WTC11 (cell line): ENCODE measurements at regions not wholly inside any gene's neighbourhood (a gene's known extent, or its start where the extent isn't known, plus 50 kb on each side); places are given as distances from the start of the nearest gene placed in this dataset.

ENCODE experiments used
- ATAC-seq: fragments of 200-7000 bp; cut with Tn5 transposase; 2 replicates; pipeline ENCODE4 v1.10.0; 2021; ENCODE audit warnings: mild to moderate bottlenecking, moderate library complexity
- CTCF ChIA-PET: fragments of 300-600 bp; sonication (Branson Sonifier 250); formaldehyde crosslinking; loops from one replicate; lab custom pipeline; 2021; ENCODE audit warnings: antibody characterized with exemption; lab: Charles Lee
- POLR2A ChIA-PET: fragments of 350-600 bp; sonication (Branson Sonifier 250); formaldehyde crosslinking; loops from one replicate; lab custom pipeline; 2021; ENCODE audit warnings: antibody characterized with exemption; lab: Charles Lee
- DNase-seq: peaks from one replicate; pipeline ENCODE4 v3.0.0; 2021; ENCODE audit warnings: low spot score
- H3K27ac Mint-ChIP-seq: 2 replicates; pipeline ENCODE4 v1.8.0; 2021; ENCODE audit warnings: mixed read lengths
- H3K27me3 Mint-ChIP-seq: 2 replicates; pipeline ENCODE4 v1.8.0; 2021; ENCODE audit warnings: low read depth, mild to moderate bottlenecking, moderate library complexity, mixed read lengths
- H3K36me3 Mint-ChIP-seq: 2 replicates; pipeline ENCODE4 v1.8.0; 2021; ENCODE audit warnings: mixed read lengths
- H3K4me1 Mint-ChIP-seq: 2 replicates; pipeline ENCODE4 v1.8.0; 2022; ENCODE audit warnings: mixed read lengths
- H3K4me3 Mint-ChIP-seq: 2 replicates; pipeline ENCODE4 v1.8.0; 2021; ENCODE audit warnings: mild to moderate bottlenecking, moderate library complexity, mixed read lengths
- H3K9me3 Mint-ChIP-seq: 2 replicates; pipeline ENCODE4 v1.8.0; 2021; ENCODE audit warnings: mixed read lengths
- AR ChIP-seq: fragments of 250-450 bp; sonication (Bioruptor Pico); IDR thresholded peaks from 2 replicates; pipeline ENCODE4 v1.9.0; 2021; ENCODE audit warnings: mild to moderate bottlenecking
- ERG ChIP-seq: fragments of 250-450 bp; sonication (Bioruptor Pico); IDR thresholded peaks from 2 replicates; pipeline ENCODE4 v1.8.0; 2021; ENCODE audit warnings: mild to moderate bottlenecking
- ESRRA ChIP-seq: sonication (generic); formaldehyde crosslinking; IDR thresholded peaks from 2 replicates; pipeline ENCODE4 v1.8.1; 2022; ENCODE audit warnings: mild to moderate bottlenecking, missing genetic modification reagents, borderline replicate concordance
- KAT7 ChIP-seq: sonication (generic); formaldehyde crosslinking; IDR thresholded peaks from 2 replicates; pipeline ENCODE4 v1.8.1; 2023; ENCODE audit warnings: missing genetic modification reagents, mild to moderate bottlenecking, borderline replicate concordance
- NR2C2 ChIP-seq: sonication (generic); formaldehyde crosslinking; IDR thresholded peaks from 2 replicates; pipeline ENCODE4 v1.8.0; 2022; ENCODE audit warnings: mild to moderate bottlenecking, missing genetic modification reagents
- SMAD3 ChIP-seq: sonication (generic); formaldehyde crosslinking; IDR thresholded peaks from 2 replicates; pipeline ENCODE4 v1.8.0; 2022; ENCODE audit warnings: missing genetic modification reagents, mild to moderate bottlenecking, borderline replicate concordance
- SMAD4 ChIP-seq: sonication (generic); formaldehyde crosslinking; IDR thresholded peaks from 2 replicates; pipeline ENCODE4 v1.8.0; 2022; ENCODE audit warnings: mild to moderate bottlenecking, missing genetic modification reagents
- ZBTB21 ChIP-seq: sonication (generic); formaldehyde crosslinking; IDR thresholded peaks from 2 replicates; pipeline ENCODE4 v1.8.1; 2023; ENCODE audit warnings: mild to moderate bottlenecking, missing genetic modification reagents, borderline replicate concordance
- ZNF232 ChIP-seq: sonication (generic); formaldehyde crosslinking; IDR thresholded peaks from 2 replicates; pipeline ENCODE4 v1.8.0; 2022; ENCODE audit warnings: mild to moderate bottlenecking, missing genetic modification reagents
- ZNF317 ChIP-seq: sonication (generic); formaldehyde crosslinking; IDR thresholded peaks from 2 replicates; pipeline ENCODE4 v1.8.1; 2023; ENCODE audit warnings: low read depth, mild to moderate bottlenecking, moderate library complexity, missing genetic modification reagents, borderline replicate concordance
- ZNF425 ChIP-seq: fragments of 250-450 bp; sonication (Bioruptor Pico); conservative IDR thresholded peaks from 2 replicates; pipeline ENCODE4 v1.9.0; 2021; ENCODE audit warnings: mild to moderate bottlenecking
- ZNF532 ChIP-seq: fragments of 250-450 bp; sonication (Bioruptor Pico); IDR thresholded peaks from 2 replicates; pipeline ENCODE4 v1.9.0; 2021; ENCODE audit warnings: mild to moderate bottlenecking, borderline replicate concordance
- TF ChIP-seq, protein P1 (sequence below): sonication (generic); formaldehyde crosslinking; IDR thresholded peaks from 2 replicates; pipeline ENCODE4 v1.8.1; 2023; ENCODE audit warnings: mild to moderate bottlenecking, missing genetic modification reagents, borderline replicate concordance
- TF ChIP-seq, protein P2 (sequence below): sonication (generic); formaldehyde crosslinking; IDR thresholded peaks from 2 replicates; pipeline ENCODE4 v1.8.1; 2023; ENCODE audit warnings: mild to moderate bottlenecking, missing genetic modification reagents, moderate library complexity
- TF ChIP-seq, protein P3 (sequence below): sonication (generic); formaldehyde crosslinking; IDR thresholded peaks from 2 replicates; pipeline ENCODE4 v1.8.1; 2022; ENCODE audit warnings: missing genetic modification reagents, borderline replicate concordance

- Mint-ChIP-seq H3K27me3 (no peaks in the 10 kb centered on the region), H3K4me1 (peaks cover 7% of the 10 kb centered on the region), H3K9me3 (peaks cover 4% of the 10 kb centered on the region; the same call in 1 of the 2 replicates), H3K27ac (no peak overlapping the region), H3K36me3 (no peaks in the 10 kb centered on the region), H3K4me3 (no peak overlapping the region)
- ChIA-PET POLR2A (no interaction called here), CTCF (no interaction called here)
- DNase-seq (no peak), ATAC-seq (no peak)
- TF ChIP-seq KAT7 (CRISPR knock-in tag) (no peak), ZNF425 (no peak), ZNF232 (CRISPR knock-in tag) (no peak), ERG (CRISPR knock-in tag) (no peak), AR (CRISPR knock-in tag) (no peak), ZNF532 (CRISPR knock-in tag) (no peak), ESRRA (CRISPR knock-in tag) (no peak), SMAD4 (CRISPR knock-in tag) (no peak), ZNF317 (CRISPR knock-in tag) (no peak), NR2C2 (CRISPR knock-in tag) (no peak), SMAD3 (CRISPR knock-in tag) (no peak), ZBTB21 (no peak)
- TF ChIP-seq, protein P1, sequence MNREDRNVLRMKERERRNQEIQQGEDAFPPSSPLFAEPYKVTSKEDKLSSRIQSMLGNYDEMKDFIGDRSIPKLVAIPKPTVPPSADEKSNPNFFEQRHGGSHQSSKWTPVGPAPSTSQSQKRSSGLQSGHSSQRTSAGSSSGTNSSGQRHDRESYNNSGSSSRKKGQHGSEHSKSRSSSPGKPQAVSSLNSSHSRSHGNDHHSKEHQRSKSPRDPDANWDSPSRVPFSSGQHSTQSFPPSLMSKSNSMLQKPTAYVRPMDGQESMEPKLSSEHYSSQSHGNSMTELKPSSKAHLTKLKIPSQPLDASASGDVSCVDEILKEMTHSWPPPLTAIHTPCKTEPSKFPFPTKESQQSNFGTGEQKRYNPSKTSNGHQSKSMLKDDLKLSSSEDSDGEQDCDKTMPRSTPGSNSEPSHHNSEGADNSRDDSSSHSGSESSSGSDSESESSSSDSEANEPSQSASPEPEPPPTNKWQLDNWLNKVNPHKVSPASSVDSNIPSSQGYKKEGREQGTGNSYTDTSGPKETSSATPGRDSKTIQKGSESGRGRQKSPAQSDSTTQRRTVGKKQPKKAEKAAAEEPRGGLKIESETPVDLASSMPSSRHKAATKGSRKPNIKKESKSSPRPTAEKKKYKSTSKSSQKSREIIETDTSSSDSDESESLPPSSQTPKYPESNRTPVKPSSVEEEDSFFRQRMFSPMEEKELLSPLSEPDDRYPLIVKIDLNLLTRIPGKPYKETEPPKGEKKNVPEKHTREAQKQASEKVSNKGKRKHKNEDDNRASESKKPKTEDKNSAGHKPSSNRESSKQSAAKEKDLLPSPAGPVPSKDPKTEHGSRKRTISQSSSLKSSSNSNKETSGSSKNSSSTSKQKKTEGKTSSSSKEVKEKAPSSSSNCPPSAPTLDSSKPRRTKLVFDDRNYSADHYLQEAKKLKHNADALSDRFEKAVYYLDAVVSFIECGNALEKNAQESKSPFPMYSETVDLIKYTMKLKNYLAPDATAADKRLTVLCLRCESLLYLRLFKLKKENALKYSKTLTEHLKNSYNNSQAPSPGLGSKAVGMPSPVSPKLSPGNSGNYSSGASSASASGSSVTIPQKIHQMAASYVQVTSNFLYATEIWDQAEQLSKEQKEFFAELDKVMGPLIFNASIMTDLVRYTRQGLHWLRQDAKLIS (CRISPR knock-in tag): no peak
- TF ChIP-seq, protein P2, sequence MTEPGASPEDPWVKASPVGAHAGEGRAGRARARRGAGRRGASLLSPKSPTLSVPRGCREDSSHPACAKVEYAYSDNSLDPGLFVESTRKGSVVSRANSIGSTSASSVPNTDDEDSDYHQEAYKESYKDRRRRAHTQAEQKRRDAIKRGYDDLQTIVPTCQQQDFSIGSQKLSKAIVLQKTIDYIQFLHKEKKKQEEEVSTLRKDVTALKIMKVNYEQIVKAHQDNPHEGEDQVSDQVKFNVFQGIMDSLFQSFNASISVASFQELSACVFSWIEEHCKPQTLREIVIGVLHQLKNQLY (CRISPR knock-in tag): no peak
- TF ChIP-seq, protein P3, sequence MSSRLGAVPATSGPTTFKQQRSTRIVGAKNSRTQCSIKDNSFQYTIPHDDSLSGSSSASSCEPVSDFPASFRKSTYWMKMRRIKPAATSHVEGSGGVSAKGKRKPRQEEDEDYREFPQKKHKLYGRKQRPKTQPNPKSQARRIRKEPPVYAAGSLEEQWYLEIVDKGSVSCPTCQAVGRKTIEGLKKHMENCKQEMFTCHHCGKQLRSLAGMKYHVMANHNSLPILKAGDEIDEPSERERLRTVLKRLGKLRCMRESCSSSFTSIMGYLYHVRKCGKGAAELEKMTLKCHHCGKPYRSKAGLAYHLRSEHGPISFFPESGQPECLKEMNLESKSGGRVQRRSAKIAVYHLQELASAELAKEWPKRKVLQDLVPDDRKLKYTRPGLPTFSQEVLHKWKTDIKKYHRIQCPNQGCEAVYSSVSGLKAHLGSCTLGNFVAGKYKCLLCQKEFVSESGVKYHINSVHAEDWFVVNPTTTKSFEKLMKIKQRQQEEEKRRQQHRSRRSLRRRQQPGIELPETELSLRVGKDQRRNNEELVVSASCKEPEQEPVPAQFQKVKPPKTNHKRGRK (CRISPR knock-in tag): no peak
Measured at GRCh38 chr14:51545396-51545795, 106.3 kb upstream of the FRMD6 start.
